ENCODE measurements at regions not wholly inside any gene's neighbourhood (a gene's known extent, or its start where the extent isn't known, plus 50 kb on each side); places are given as distances from the start of the nearest gene placed in this dataset.

DNA sequence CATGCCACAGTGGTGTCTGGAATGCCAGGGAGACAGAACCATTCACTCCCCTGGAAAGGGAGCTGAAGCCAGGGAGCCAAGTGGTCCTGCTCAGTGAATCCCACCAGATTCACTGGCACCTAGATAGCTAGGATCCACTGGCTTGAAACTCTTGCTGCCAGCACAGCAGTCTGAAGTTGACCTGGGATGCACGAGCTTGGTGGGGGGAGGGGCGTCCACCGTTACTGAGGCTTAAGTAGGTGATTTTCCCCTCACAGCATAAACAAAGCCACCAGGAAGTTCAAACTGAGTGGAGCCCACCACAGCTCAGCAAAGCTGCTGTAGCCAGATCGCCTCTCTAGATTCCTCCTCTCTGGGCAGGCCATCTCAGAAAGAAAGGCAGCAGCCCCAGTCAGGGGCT lies 413.3 kb downstream of the PRDM5 start:
- BruUV-seq (replicated peaks) = no TSS peak
- H3K23ac ChIP-seq (ENCODE audit: low read depth, low read length) = no peak overlapping the region
- no peak overlapping the region for H4K91ac ChIP-seq (ENCODE audit: insufficient read depth, low read depth, low read length)
- TF ChIP-seq RFX5 (IDR thresholded peaks at IDR 0.05; ENCODE audit: low read depth, low read length) (no peak), MXI1 (IDR thresholded peaks at IDR 0.05; ENCODE audit: borderline replicate concordance, low read depth, low read length) (no peak), MAZ (IDR thresholded peaks at IDR 0.05; ENCODE audit: borderline replicate concordance, low read depth, low read length) (no peak), CHD1 (IDR thresholded peaks at IDR 0.05; ENCODE audit: low read depth, low read length) (no peak), NFE2L2 (IDR thresholded peaks at IDR 0.05; ENCODE audit: low read depth, low read length) (no peak)
- TF ChIP-seq, protein P1, sequence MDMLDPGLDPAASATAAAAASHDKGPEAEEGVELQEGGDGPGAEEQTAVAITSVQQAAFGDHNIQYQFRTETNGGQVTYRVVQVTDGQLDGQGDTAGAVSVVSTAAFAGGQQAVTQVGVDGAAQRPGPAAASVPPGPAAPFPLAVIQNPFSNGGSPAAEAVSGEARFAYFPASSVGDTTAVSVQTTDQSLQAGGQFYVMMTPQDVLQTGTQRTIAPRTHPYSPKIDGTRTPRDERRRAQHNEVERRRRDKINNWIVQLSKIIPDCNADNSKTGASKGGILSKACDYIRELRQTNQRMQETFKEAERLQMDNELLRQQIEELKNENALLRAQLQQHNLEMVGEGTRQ (IDR thresholded peaks at IDR 0.05; ENCODE audit: low read depth, low read length) = no peak
- no peak overlapping the region for H3K27ac ChIP-seq (ENCODE audit: insufficient read depth, low read length)
- H3K9me3 ChIP-seq (ENCODE audit: control insufficient read depth, insufficient read depth, low read length) = no peaks in the 10 kb centered on the region
- no peak overlapping the region for H3K4me3 ChIP-seq (ENCODE audit: insufficient read depth, low read depth, low read length)
- in situ Hi-C loops (cut with MboI; ENCODE audit: low sequenced_read_pairs) (no loop called here), intact Hi-C loops (cut with micrococcal nuclease) (no loop called here), dilution Hi-C loops (cut with HindIII; ENCODE audit: low sequenced_read_pairs, unreplicated experiment) (no loop called here)
- ATAC-seq (ENCODE audit: low read depth) (no peak), DNase-seq (no peak)
- H3K36me3 ChIP-seq (ENCODE audit: control insufficient read depth, insufficient read depth, low read length) = no peaks in the 10 kb centered on the region
- no peak overlapping the region for H3K56ac ChIP-seq (ENCODE audit: extremely low read depth, insufficient read depth, low read length)
- no peak overlapping the region for H2BK20ac ChIP-seq (ENCODE audit: low read depth, low read length)
- no peak overlapping the region for H3K14ac ChIP-seq (replicated peaks; ENCODE audit: low read depth, low read length)
- no peaks in the 10 kb centered on the region for H3K79me1 ChIP-seq (ENCODE audit: low read depth in 1 of 2, low read length in 2 of 2)
- no peaks in the 10 kb centered on the region for H3K27me3 ChIP-seq (ENCODE audit: control insufficient read depth, insufficient read depth, low read length)
- no peaks in the 10 kb centered on the region for H4K20me1 ChIP-seq (ENCODE audit: insufficient read depth, low read length)
- no peak overlapping the region for H2BK15ac ChIP-seq (ENCODE audit: low read depth, low read length)
- no peak overlapping the region for H3K4ac ChIP-seq (ENCODE audit: low read depth, low read length)
- no peak overlapping the region for H2BK5ac ChIP-seq (ENCODE audit: low read depth, low read length, poor library complexity, severe bottlenecking)
- H3K4me2 ChIP-seq (ENCODE audit: low read depth, low read length) = no peak overlapping the region
- no peak overlapping the region for H3K9ac ChIP-seq (ENCODE audit: low read depth, low read length)
- POLR2A ChIA-PET (ENCODE audit: unreplicated experiment) = no interaction called here
- no peak overlapping the region for H2AK9ac ChIP-seq (replicated peaks; ENCODE audit: low read depth, low read length, poor library complexity)
- H4K5ac ChIP-seq (ENCODE audit: low read depth, low read length) = no peak overlapping the region
- H3K4me1 ChIP-seq (ENCODE audit: control insufficient read depth, insufficient read depth, low read length) = no peaks in the 10 kb centered on the region
- H3K18ac ChIP-seq (ENCODE audit: low read depth, low read length) = no peak overlapping the region
- H3K9me1 ChIP-seq (ENCODE audit: insufficient read depth, low read length) = no peaks in the 10 kb centered on the region
- H2AK5ac ChIP-seq (ENCODE audit: low read depth, low read length) = no peak overlapping the region
- H2BK120ac ChIP-seq (ENCODE audit: low read depth, low read length) = no peak overlapping the region
- CTCF ChIA-PET = no interaction called here
- no CpG with 5 or more reads among the region's 4 CpGs for WGBS, 2 experiments (ENCODE audit: extremely low coverage in 2 of 2, insufficient read length in 1 of 2)
- no peak overlapping the region for H4K8ac ChIP-seq (ENCODE audit: low read depth in 2 of 2, low read length in 2 of 2)
- H2AFZ ChIP-seq (replicated peaks; ENCODE audit: low read length, poor library complexity) = no peak overlapping the region

All from IMR-90 (cell line).